Limb (tissue), 2 donors: ENCODE measurements at regions not wholly inside any gene's neighbourhood (a gene's known extent, or its start where the extent isn't known, plus 50 kb on each side); places are given as distances from the start of the nearest gene placed in this dataset.
"Not testable (repeated sequence)": the region's sequence is repeated elsewhere in the genome, so short reads cannot be mapped to it uniquely, and the experiment has no call there.

Source experiments
- DNase-seq, 2 donors: peaks; one replicate each; pipeline ENCODE4 v3.0.0-alpha.2; 2016; ENCODE audit errors: extremely low spot score in 2 of 2

- DNase-seq = no peak
Measured at GRCh38 chr18:29418136-29418535, 1241.2 kb upstream of the CDH2 start.

GRCh38 chr18:29406996-29407395 lies 1230.1 kb upstream of the CDH2 start:
- no peak for DNase-seq

- DNase-seq = no peak
Measured at GRCh38 chr18:29397536-29397935, 1220.6 kb upstream of the CDH2 start.

GRCh38 chr18:29383311-29384273 lies 1206.7 kb upstream of the CDH2 start:
- DNase-seq = no peak

GRCh38 chr18:29378651-29379136 lies 1201.8 kb upstream of the CDH2 start:
- no peak for DNase-seq

- DNase-seq = no peak
Measured at GRCh38 chr18:29377346-29377745, 1200.4 kb upstream of the CDH2 start.

- DNase-seq = no peak
Measured at GRCh38 chr18:29373000-29373399, 1196.1 kb upstream of the CDH2 start.

- DNase-seq = no peak
Measured at GRCh38 chr18:29361843-29362242, 1184.9 kb upstream of the CDH2 start.

GRCh38 chr18:29360659-29361058 lies 1183.7 kb upstream of the CDH2 start:
- not testable (repeated sequence) for DNase-seq

- DNase-seq = not testable (repeated sequence)
Measured at GRCh38 chr18:29359222-29359621, 1182.3 kb upstream of the CDH2 start.

- DNase-seq = no peak
Measured at GRCh38 chr18:29351171-29351570, 1174.2 kb upstream of the CDH2 start.

GRCh38 chr18:29328932-29329331 lies 1152.0 kb upstream of the CDH2 start:
- no peak for DNase-seq

- no peak for DNase-seq
Measured at GRCh38 chr18:29326214-29326613, 1149.3 kb upstream of the CDH2 start.

- DNase-seq = no peak
Measured at GRCh38 chr18:29321561-29321960, 1144.6 kb upstream of the CDH2 start.

- no peak for DNase-seq
Measured at GRCh38 chr18:29313312-29313711, 1136.4 kb upstream of the CDH2 start.

- DNase-seq = no peak
Measured at GRCh38 chr18:29311580-29311979, 1134.7 kb upstream of the CDH2 start.

GRCh38 chr18:29309366-29309765 lies 1132.4 kb upstream of the CDH2 start:
- no peak for DNase-seq

- DNase-seq = no peak
Measured at GRCh38 chr18:29307982-29308381, 1131.1 kb upstream of the CDH2 start.

- DNase-seq = no peak
Measured at GRCh38 chr18:29307231-29307630, 1130.3 kb upstream of the CDH2 start.

- DNase-seq = no peak
Measured at GRCh38 chr18:29305516-29305915, 1128.6 kb upstream of the CDH2 start.

- DNase-seq = no peak
Measured at GRCh38 chr18:29301048-29301447, 1124.1 kb upstream of the CDH2 start.

- no peak for DNase-seq
Measured at GRCh38 chr18:29285471-29285870, 1108.5 kb upstream of the CDH2 start.

- DNase-seq = no peak
Measured at GRCh38 chr18:29271501-29271900, 1094.6 kb upstream of the CDH2 start.
